NCI-H2171 treated with DMSO at 0.1 percent for 48 hours (cell line): ENCODE measurements at regions not wholly inside any gene's neighbourhood (a gene's known extent, or its start where the extent isn't known, plus 50 kb on each side); places are given as distances from the start of the nearest gene placed in this dataset.

Experiments used
- DNase-seq: peaks from one replicate; lab custom pipeline; 2025; lab: John Stamatoyannopoulos, UW

GRCh38 chr3:118272991-118273390 is 761.7 kb downstream of the IGSF11 start:
- no peak for DNase-seq

- no peak for DNase-seq
Measured at GRCh38 chr3:118277814-118278213, 756.8 kb downstream of the IGSF11 start.

- DNase-seq: no peak
Measured at GRCh38 chr3:118292841-118293240, 741.8 kb downstream of the IGSF11 start.

- no peak for DNase-seq
Measured at GRCh38 chr3:118298133-118298532, 736.5 kb downstream of the IGSF11 start.

- no peak for DNase-seq
Measured at GRCh38 chr3:118304557-118304956, 730.1 kb downstream of the IGSF11 start.

- no peak for DNase-seq
Measured at GRCh38 chr3:118332699-118333098, 701.9 kb downstream of the IGSF11 start.

GRCh38 chr3:118337649-118338048 is 697.0 kb downstream of the IGSF11 start:
- no peak for DNase-seq

GRCh38 chr3:118347396-118348168 is 687.1 kb downstream of the IGSF11 start:
- DNase-seq: no peak

- no peak for DNase-seq
Measured at GRCh38 chr3:118348169-118348557, 686.5 kb downstream of the IGSF11 start.

GRCh38 chr3:118354556-118354955 is 680.1 kb downstream of the IGSF11 start:
- DNase-seq: no peak

- no peak for DNase-seq
Measured at GRCh38 chr3:118369892-118370491, 664.7 kb downstream of the IGSF11 start.

- DNase-seq: no peak
Measured at GRCh38 chr3:118380576-118380975, 654.1 kb downstream of the IGSF11 start.

GRCh38 chr3:118396491-118396890 is 638.2 kb downstream of the IGSF11 start:
- no peak for DNase-seq

GRCh38 chr3:118400086-118400485 is 634.6 kb downstream of the IGSF11 start:
- no peak for DNase-seq

GRCh38 chr3:118400886-118401285 is 633.8 kb downstream of the IGSF11 start:
- no peak for DNase-seq

- no peak for DNase-seq
Measured at GRCh38 chr3:118401887-118402286, 632.8 kb downstream of the IGSF11 start.

GRCh38 chr3:118402971-118403370 is 631.7 kb downstream of the IGSF11 start:
- no peak for DNase-seq

- no peak for DNase-seq
Measured at GRCh38 chr3:118406562-118406961, 628.1 kb downstream of the IGSF11 start.

- no peak for DNase-seq
Measured at GRCh38 chr3:118408431-118408830, 626.2 kb downstream of the IGSF11 start.

GRCh38 chr3:118412503-118412902 is 622.1 kb downstream of the IGSF11 start:
- DNase-seq: no peak

- no peak for DNase-seq
Measured at GRCh38 chr3:118425272-118425837, 609.3 kb downstream of the IGSF11 start.

GRCh38 chr3:118433825-118434224 is 600.8 kb downstream of the IGSF11 start:
- DNase-seq: no peak

- DNase-seq: no peak
Measured at GRCh38 chr3:118435851-118436350, 598.7 kb downstream of the IGSF11 start.
